ENCODE measurements at regions not wholly inside any gene's neighbourhood (a gene's known extent, or its start where the extent isn't known, plus 50 kb on each side); places are given as distances from the start of the nearest gene placed in this dataset. TPM values are rescaled to one million over a fixed set of nuclear protein-coding genes. Genes with fewer than 3 reads are reported as not detected.

GRCh38 chr7:7127773-7128172, 54.6 kb upstream of the C1GALT1 start:
- no peak for DNase-seq
- Histone ChIP-seq H3K9me3 (no peaks in the 10 kb centered on the region), H3K4me1 (peaks cover 12% of the 10 kb centered on the region), H3K36me3 (no peaks in the 10 kb centered on the region), H3K4me3 (no peak overlapping the region), H3K27ac (no peak overlapping the region), H3K27me3 (ENCODE audit: low read depth) (no peaks in the 10 kb centered on the region)
- intact Hi-C loops (cut with DNase I) = no loop called here
- TF ChIP-seq CTCF (IDR thresholded peaks at IDR 0.05) = no peak
- ATAC-seq = no peak

- no peak for DNase-seq
- Histone ChIP-seq H3K27me3 (ENCODE audit: low read depth) (no peaks in the 10 kb centered on the region), H3K4me1 (peaks cover 4% of the 10 kb centered on the region), H3K27ac (no peak overlapping the region), H3K36me3 (no peaks in the 10 kb centered on the region), H3K4me3 (no peak overlapping the region), H3K9me3 (no peaks in the 10 kb centered on the region)
- intact Hi-C loops (cut with DNase I) = no loop called here
- no peak for TF ChIP-seq CTCF (IDR thresholded peaks at IDR 0.05)
- no peak for ATAC-seq
Measured at GRCh38 chr7:7129381-7129780, 53.0 kb upstream of the C1GALT1 start.

GRCh38 chr7:7131273-7131672, 51.1 kb upstream of the C1GALT1 start:
- DNase-seq (no peak), ATAC-seq (no peak)
- H3K27ac ChIP-seq = no peak overlapping the region
- intact Hi-C loops (cut with DNase I) = no loop called here
- TF ChIP-seq CTCF (IDR thresholded peaks at IDR 0.05) = no peak
- H3K4me1 ChIP-seq = peaks cover 1% of the 10 kb centered on the region
- H3K27me3 ChIP-seq (ENCODE audit: low read depth) = no peaks in the 10 kb centered on the region
- no peaks in the 10 kb centered on the region for H3K36me3 ChIP-seq
- H3K4me3 ChIP-seq = no peak overlapping the region
- no peaks in the 10 kb centered on the region for H3K9me3 ChIP-seq

Small RNAs in the stretch of these regions (microRNA-seq; reads per million reads assigned to microRNA genes)
- gene MIR3683 (ENCODE audit: borderline number of aligned reads) = not detected

Data from lower lobe of right lung (tissue), 2 donors.